ENCODE measurements at regions not wholly inside any gene's neighbourhood (a gene's known extent, or its start where the extent isn't known, plus 50 kb on each side); places are given as distances from the start of the nearest gene placed in this dataset.

DNA sequence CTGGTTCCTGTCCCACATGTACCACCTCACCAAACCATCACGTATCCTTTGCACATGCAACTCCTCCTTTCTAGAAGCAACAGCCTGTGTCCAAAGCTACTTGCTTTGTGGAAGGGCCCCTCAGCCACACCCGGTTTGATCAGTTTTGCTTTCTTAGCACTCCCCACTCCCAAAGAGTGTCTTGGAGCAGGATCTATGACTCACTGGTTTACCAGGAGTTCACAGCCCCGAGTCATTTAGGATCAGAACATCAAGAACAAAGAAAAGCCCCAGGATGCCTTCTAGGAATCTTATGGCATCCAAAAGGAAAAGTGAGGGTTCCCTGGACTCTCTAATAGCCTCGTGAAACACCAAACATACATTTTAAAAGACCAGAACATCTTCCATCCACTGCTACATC, 50.7 kb upstream of the IGF1R start:
- TF ChIP-seq CTCF (IDR thresholded peaks at IDR 0.05) (no peak), POLR2A (IDR thresholded peaks at IDR 0.05) (no peak)
